Endothelial cell of umbilical vein (primary cell): ENCODE measurements at regions not wholly inside any gene's neighbourhood (a gene's known extent, or its start where the extent isn't known, plus 50 kb on each side); places are given as distances from the start of the nearest gene placed in this dataset.

Source experiments
- BruUV-seq: library from RNA; stranded (reverse); fragments of 400-500 nt; replicated peaks from 2 replicates; lab custom pipeline; 2021; lab: Mats Ljungman, UMichigan
- CTCF ChIA-PET: fragments of 300-600, 350-600 bp; sonication (Branson Sonifier 250); formaldehyde crosslinking; loops from one replicate; lab custom pipeline; 2021; ENCODE audit warnings: antibody characterized with exemption, inconsistent platforms; lab: Charles Lee
- POLR2A ChIA-PET: fragments of 300-600, 350-600 bp; sonication (Branson Sonifier 250); formaldehyde crosslinking; loops from one replicate; lab custom pipeline; 2021; ENCODE audit warnings: antibody characterized with exemption, inconsistent platforms; lab: Charles Lee
- DNase-seq: peaks from one replicate; pipeline ENCODE4 v3.0.0-alpha.2; 2011; ENCODE audit warnings: low read depth, low spot score
- FAIRE-seq: peaks from 2 replicates; lab custom pipeline; 2011; peaks lifted over from hg19 to GRCh38; lab: Jason Lieb, UNC
- H2AFZ ChIP-seq: 2 replicates; pipeline ENCODE4 v1.6.0; 2012; ENCODE audit warnings: low read depth, low read length, control low read depth, inconsistent platforms
- H3K27ac ChIP-seq: 2 replicates; pipeline ENCODE4 v1.5.1; 2011; ENCODE audit warnings: low read depth, mild to moderate bottlenecking, control low read depth, low read length, moderate library complexity; ENCODE audit not compliant: insufficient read depth
- H3K27me3 ChIP-seq, 2 experiments: 2 replicates each; pipeline versions ENCODE4 v1.6.0 to v1.6.1; 2011; ENCODE audit warnings: low read length in 2 of 2, mixed read lengths in 1 of 2; ENCODE audit not compliant: control insufficient read depth in 2 of 2, insufficient read depth in 2 of 2
- H3K36me3 ChIP-seq, 2 experiments: 2 replicates in 1 of 2; 3 replicates in 1 of 2; pipeline ENCODE4 v1.5.1; 2011; ENCODE audit warnings: low read length in 2 of 2, mild to moderate bottlenecking in 1 of 2, moderate library complexity in 1 of 2; ENCODE audit not compliant: control insufficient read depth in 2 of 2, insufficient read depth in 2 of 2; ENCODE audit errors: extremely low read depth in 1 of 2
- H3K4me1 ChIP-seq: 3 replicates; pipeline ENCODE4 v1.5.1; 2011; ENCODE audit warnings: mild to moderate bottlenecking, low read length; ENCODE audit not compliant: control insufficient read depth, insufficient read depth; ENCODE audit errors: extremely low read depth
- H3K4me2 ChIP-seq: 2 replicates; pipeline ENCODE4 v1.6.1; 2011; ENCODE audit warnings: low read length, control low read depth, mixed read lengths; ENCODE audit not compliant: insufficient read depth
- H3K4me3 ChIP-seq, 3 experiments: fragments of 200-600 bp in 1 of 3; sonication (generic), shearing (Covaris generic) in 1 of 3; replicated peaks in 1 of 3; 2 replicates each; pipeline ENCODE4 v1.5.1; 2011 to 2016; ENCODE audit warnings: control low read depth in 3 of 3, low read length in 3 of 3, mild to moderate bottlenecking in 2 of 3, inconsistent platforms in 1 of 3, low read depth in 1 of 3, moderate library complexity in 1 of 3; ENCODE audit not compliant: insufficient read depth in 1 of 3
- H3K79me2 ChIP-seq: 2 replicates; pipeline ENCODE4 v1.6.0; 2012; ENCODE audit warnings: low read length, inconsistent platforms; ENCODE audit not compliant: control insufficient read depth, insufficient read depth
- H3K9ac ChIP-seq: replicated peaks from 2 replicates; pipeline ENCODE3; 2011; ENCODE audit warnings: low read length, control low read depth; ENCODE audit not compliant: insufficient read depth; ENCODE audit errors: extremely low read depth
- H3K9me1 ChIP-seq: replicated peaks from 3 replicates; pipeline ENCODE4 v1.6.0; 2011; ENCODE audit warnings: mild to moderate bottlenecking, low read length; ENCODE audit not compliant: control insufficient read depth, insufficient read depth; ENCODE audit errors: extremely low read depth
- H3K9me3 ChIP-seq: replicated peaks from 2 replicates; pipeline ENCODE4 v1.5.1; 2012; ENCODE audit warnings: low read length, inconsistent platforms; ENCODE audit not compliant: control insufficient read depth, insufficient read depth
- H4K20me1 ChIP-seq: replicated peaks from 2 replicates; pipeline ENCODE3; 2011; ENCODE audit warnings: mild to moderate bottlenecking, low read length; ENCODE audit not compliant: control insufficient read depth, insufficient read depth; ENCODE audit errors: extremely low read depth
- EZH2 ChIP-seq: IDR thresholded peaks from 2 replicates; pipeline ENCODE4 v1.6.1; 2012; ENCODE audit warnings: borderline replicate concordance, low read depth, mild to moderate bottlenecking, moderate library complexity, low read length, inconsistent platforms; ENCODE audit not compliant: severe bottlenecking
- GATA2 ChIP-seq: IDR thresholded peaks from 2 replicates; pipeline ENCODE4 v1.7.0; 2011; ENCODE audit warnings: low read depth, mild to moderate bottlenecking, moderate library complexity, mixed read lengths, low read length; ENCODE audit not compliant: insufficient read length, insufficient read depth
- JUN ChIP-seq: IDR thresholded peaks from 2 replicates; pipeline ENCODE4 v1.6.1; 2011; ENCODE audit warnings: borderline replicate concordance, low read depth; ENCODE audit not compliant: insufficient read length, insufficient read depth
- MYC ChIP-seq: IDR thresholded peaks from one replicate; pipeline ENCODE4 v1.6.1; 2011; ENCODE audit warnings: mild to moderate bottlenecking, low read depth, low read length
- POLR2A ChIP-seq: IDR thresholded peaks from 2 replicates; pipeline ENCODE4 v1.6.1; 2012; ENCODE audit warnings: low read depth, mild to moderate bottlenecking, control low read depth, low read length
- POLR2AphosphoS5 ChIP-seq: IDR thresholded peaks from 2 replicates; pipeline ENCODE4 v1.6.1; 2012; ENCODE audit warnings: low read depth, mild to moderate bottlenecking, control low read depth, low read length, moderate library complexity; ENCODE audit not compliant: insufficient read depth
- dilution Hi-C: fragments of 300-500 bp; cut with MboI; formaldehyde crosslinking; loops from one replicate; pipeline ENCODE4 v1.15.0; 2019; ENCODE audit warnings: low sequenced_read_pairs; ENCODE audit not compliant: extremely low pct_ligation_motif_present
- intact Hi-C: fragments of 100-400 bp; cut with micrococcal nuclease; formaldehyde crosslinking; loops from one replicate; pipeline ENCODE4 v1.10.0; 2022
- TF ChIP-seq, protein P1 (sequence below), 2 donors: IDR thresholded peaks; 1 replicate in 1 of 2; 2 replicates in 1 of 2; pipeline ENCODE4 v1.5.1; 2011; ENCODE audit warnings: low read length in 2 of 2, mild to moderate bottlenecking in 2 of 2, moderate library complexity in 2 of 2, control low read depth in 1 of 2, inconsistent platforms in 1 of 2, low read depth in 1 of 2; ENCODE audit not compliant: insufficient read depth in 1 of 2; ENCODE audit errors: extremely low read depth in 1 of 2
- TF ChIP-seq, protein P2 (sequence below): IDR thresholded peaks from 2 replicates; pipeline ENCODE4 v1.6.1; 2011; ENCODE audit not compliant: insufficient read depth, insufficient read length

DNA sequence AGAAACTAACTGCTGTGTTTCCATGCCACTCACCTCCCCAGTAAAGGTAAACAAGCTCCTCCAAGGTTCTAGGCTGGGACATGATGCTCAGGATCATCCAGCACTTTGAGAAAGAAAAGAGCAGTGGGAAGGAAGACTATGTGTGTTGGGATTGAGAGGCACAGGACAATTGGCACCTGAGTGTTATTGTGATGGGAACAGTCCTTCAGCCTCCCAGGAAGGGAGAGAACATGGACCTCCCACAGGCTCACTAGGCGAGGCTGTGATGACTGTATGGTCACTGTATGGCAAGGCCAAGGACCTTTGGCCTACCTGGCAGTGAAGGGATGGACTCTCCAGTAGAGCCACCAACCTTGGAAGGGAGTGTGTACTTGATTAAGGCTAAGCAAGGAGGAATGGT is 123.2 kb upstream of the UNC5B start:
- no peak overlapping the region for H3K9ac ChIP-seq
- no TSS peak for BruUV-seq
- peaks cover 6 to 8% of the 10 kb centered on the region in 2 experiments for H3K27me3 ChIP-seq
- dilution Hi-C loops (no loop called here), intact Hi-C loops (no loop called here)
- ChIA-PET POLR2A (no interaction called here), CTCF (no interaction called here)
- H3K79me2 ChIP-seq: no peaks in the 10 kb centered on the region
- no peaks in the 10 kb centered on the region for H4K20me1 ChIP-seq
- H2AFZ ChIP-seq: no peak overlapping the region
- no peaks in the 10 kb centered on the region for H3K9me3 ChIP-seq
- no peaks in the 10 kb centered on the region for H3K4me1 ChIP-seq
- no peak overlapping the region for H3K4me3 ChIP-seq
- no peak for DNase-seq
- H3K36me3 ChIP-seq: no peaks in the 10 kb centered on the region
- H3K9me1 ChIP-seq: no peaks in the 10 kb centered on the region
- H3K4me2 ChIP-seq: no peak overlapping the region
- H3K27ac ChIP-seq: no peak overlapping the region
- TF ChIP-seq GATA2 (no peak), POLR2AphosphoS5 (no peak), POLR2A (no peak), MYC (no peak), EZH2 (no peak)
- FAIRE-seq: no peak

DNA sequence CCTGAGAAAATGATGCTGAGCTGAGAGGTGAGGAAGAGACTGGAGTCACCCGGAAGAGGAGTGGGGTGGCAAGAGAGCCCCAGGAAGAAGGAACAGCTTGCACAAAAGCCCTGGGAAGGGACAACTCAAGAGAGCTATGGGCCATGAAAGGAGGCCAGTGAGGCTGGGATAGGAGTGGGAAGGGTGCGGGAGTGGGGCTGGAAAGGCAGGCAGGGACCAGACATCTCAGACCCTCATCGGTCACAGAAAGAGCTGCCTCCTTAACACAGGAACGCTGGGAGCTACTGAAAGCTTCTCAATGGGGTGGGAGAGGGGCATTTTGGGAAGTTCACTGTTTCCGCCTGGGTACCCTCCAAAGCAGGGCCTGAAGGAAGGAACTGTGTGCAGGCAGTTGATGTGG is 122.0 kb upstream of the UNC5B start:
- POLR2A ChIA-PET: no interaction called here
- Histone ChIP-seq H3K36me3 (no peaks in the 10 kb centered on the region), H2AFZ (no peak overlapping the region), H3K4me1 (no peaks in the 10 kb centered on the region), H3K27ac (no peak overlapping the region), H3K9ac (no peak overlapping the region), H4K20me1 (no peaks in the 10 kb centered on the region), H3K4me3 (no peak overlapping the region), H3K27me3 (peaks cover 7 to 14% of the 10 kb centered on the region in 2 experiments), H3K9me3 (no peaks in the 10 kb centered on the region), H3K4me2 (no peak overlapping the region), H3K9me1 (no peaks in the 10 kb centered on the region), H3K79me2 (no peaks in the 10 kb centered on the region)
- FAIRE-seq (no peak), DNase-seq (no peak)
- TF ChIP-seq, protein P1, sequence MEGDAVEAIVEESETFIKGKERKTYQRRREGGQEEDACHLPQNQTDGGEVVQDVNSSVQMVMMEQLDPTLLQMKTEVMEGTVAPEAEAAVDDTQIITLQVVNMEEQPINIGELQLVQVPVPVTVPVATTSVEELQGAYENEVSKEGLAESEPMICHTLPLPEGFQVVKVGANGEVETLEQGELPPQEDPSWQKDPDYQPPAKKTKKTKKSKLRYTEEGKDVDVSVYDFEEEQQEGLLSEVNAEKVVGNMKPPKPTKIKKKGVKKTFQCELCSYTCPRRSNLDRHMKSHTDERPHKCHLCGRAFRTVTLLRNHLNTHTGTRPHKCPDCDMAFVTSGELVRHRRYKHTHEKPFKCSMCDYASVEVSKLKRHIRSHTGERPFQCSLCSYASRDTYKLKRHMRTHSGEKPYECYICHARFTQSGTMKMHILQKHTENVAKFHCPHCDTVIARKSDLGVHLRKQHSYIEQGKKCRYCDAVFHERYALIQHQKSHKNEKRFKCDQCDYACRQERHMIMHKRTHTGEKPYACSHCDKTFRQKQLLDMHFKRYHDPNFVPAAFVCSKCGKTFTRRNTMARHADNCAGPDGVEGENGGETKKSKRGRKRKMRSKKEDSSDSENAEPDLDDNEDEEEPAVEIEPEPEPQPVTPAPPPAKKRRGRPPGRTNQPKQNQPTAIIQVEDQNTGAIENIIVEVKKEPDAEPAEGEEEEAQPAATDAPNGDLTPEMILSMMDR (IDR thresholded peaks at IDR 0.05; ENCODE audit: extremely low read depth in 1 of 2, insufficient read depth in 1 of 2, low read depth in 1 of 2, low read length in 2 of 2): no peak
- TF ChIP-seq JUN (no peak), MYC (no peak), POLR2AphosphoS5 (no peak), GATA2 (no peak), POLR2A (no peak)
- TF ChIP-seq, protein P2, sequence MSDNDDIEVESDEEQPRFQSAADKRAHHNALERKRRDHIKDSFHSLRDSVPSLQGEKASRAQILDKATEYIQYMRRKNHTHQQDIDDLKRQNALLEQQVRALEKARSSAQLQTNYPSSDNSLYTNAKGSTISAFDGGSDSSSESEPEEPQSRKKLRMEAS: no peak
- CTCF ChIA-PET: no interaction called here
- no TSS peak for BruUV-seq
- intact Hi-C loops: no loop called here
- dilution Hi-C loops: no loop called here
